ENCODE measurements at regions not wholly inside any gene's neighbourhood (a gene's known extent, or its start where the extent isn't known, plus 50 kb on each side); places are given as distances from the start of the nearest gene placed in this dataset.

DNA sequence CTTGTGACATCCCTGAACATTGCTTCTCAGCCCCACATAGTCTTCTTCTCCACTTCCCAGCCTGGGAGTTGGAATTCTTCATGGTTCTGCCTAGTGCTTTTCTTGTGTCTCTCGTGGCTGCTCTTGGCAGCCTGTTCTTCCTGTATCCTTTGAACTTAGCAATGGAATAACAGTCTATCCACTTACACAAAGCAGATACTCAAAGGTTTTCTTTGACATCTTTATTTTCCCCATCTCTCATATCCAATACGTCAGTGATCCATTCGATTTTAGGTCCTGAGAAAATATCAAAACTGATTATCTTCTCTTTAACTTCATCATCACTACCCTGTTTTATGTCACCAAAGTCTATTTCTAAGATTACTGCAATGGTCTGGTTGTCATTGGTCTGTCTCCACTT is 1091.2 kb upstream of the PIK3C3 start:
- no peaks in the 10 kb centered on the region for H3K36me3 ChIP-seq
- H3K4me1 ChIP-seq: no peaks in the 10 kb centered on the region
- TF ChIP-seq POLR2A (IDR thresholded peaks at IDR 0.05) (no peak), POLR2AphosphoS5 (IDR thresholded peaks at IDR 0.05) (no peak)
- TF ChIP-seq, protein P1, sequence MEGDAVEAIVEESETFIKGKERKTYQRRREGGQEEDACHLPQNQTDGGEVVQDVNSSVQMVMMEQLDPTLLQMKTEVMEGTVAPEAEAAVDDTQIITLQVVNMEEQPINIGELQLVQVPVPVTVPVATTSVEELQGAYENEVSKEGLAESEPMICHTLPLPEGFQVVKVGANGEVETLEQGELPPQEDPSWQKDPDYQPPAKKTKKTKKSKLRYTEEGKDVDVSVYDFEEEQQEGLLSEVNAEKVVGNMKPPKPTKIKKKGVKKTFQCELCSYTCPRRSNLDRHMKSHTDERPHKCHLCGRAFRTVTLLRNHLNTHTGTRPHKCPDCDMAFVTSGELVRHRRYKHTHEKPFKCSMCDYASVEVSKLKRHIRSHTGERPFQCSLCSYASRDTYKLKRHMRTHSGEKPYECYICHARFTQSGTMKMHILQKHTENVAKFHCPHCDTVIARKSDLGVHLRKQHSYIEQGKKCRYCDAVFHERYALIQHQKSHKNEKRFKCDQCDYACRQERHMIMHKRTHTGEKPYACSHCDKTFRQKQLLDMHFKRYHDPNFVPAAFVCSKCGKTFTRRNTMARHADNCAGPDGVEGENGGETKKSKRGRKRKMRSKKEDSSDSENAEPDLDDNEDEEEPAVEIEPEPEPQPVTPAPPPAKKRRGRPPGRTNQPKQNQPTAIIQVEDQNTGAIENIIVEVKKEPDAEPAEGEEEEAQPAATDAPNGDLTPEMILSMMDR (IDR thresholded peaks at IDR 0.05): no peak
- intact Hi-C loops (cut with DNase I; ENCODE audit: low total_unique reads): no loop called here
- H3K4me3 ChIP-seq: no peak overlapping the region
- no peak overlapping the region for H3K27ac ChIP-seq
- no peaks in the 10 kb centered on the region for H3K9me3 ChIP-seq
- DNase-seq (ENCODE audit: low spot score in 2 of 2): no peak
- no peaks in the 10 kb centered on the region for H3K27me3 ChIP-seq

DNA sequence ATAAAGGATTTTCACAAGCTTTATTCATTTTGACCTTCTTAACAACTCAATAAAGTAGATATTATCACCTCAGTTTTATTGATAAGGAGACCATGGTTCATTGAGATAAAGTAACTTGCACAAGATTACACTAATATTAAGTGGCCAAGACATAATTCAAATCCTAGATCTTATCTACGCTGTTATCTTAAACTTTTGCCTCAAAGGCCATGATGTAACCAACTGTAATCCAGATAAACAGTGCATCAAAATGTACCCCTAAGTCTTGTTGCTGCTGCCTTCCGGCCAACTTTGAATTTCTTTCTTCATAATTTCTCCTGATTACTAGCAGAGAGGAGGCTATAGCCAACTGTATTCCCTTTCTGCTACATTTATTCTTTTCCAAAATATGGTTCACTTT is 1094.8 kb upstream of the PIK3C3 start:
- no peaks in the 10 kb centered on the region for H3K9me3 ChIP-seq
- H3K27ac ChIP-seq: no peak overlapping the region
- no peak for DNase-seq (ENCODE audit: low spot score in 2 of 2)
- TF ChIP-seq POLR2A (IDR thresholded peaks at IDR 0.05) (no peak), POLR2AphosphoS5 (IDR thresholded peaks at IDR 0.05) (no peak)
- TF ChIP-seq, protein P1 (IDR thresholded peaks at IDR 0.05): no peak
- H3K36me3 ChIP-seq: no peaks in the 10 kb centered on the region
- H3K27me3 ChIP-seq: no peaks in the 10 kb centered on the region
- no peaks in the 10 kb centered on the region for H3K4me1 ChIP-seq
- intact Hi-C loops (cut with DNase I; ENCODE audit: low total_unique reads): no loop called here
- no peak overlapping the region for H3K4me3 ChIP-seq

DNA sequence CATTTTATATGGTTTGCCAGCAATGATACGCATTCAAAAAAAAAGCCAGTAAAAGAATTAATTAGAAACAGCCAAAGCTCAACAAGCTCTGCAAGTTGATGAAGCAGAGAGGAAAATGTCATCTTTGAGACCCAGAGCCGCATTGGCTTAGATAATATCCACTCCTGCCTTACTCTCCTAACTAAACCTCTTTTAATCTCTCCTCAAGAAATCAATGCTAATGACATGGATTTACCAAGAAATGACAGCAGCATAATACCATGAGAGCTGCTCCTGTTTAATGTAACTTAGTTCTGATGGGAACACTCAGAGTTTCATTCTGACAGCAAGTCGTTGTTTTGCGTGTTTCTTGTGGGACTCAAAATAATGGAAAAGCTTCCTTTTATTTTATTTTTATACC is 1099.4 kb upstream of the PIK3C3 start:
- TF ChIP-seq, protein P1 (IDR thresholded peaks at IDR 0.05): no peak
- TF ChIP-seq POLR2A (IDR thresholded peaks at IDR 0.05) (no peak), POLR2AphosphoS5 (IDR thresholded peaks at IDR 0.05) (no peak)
- no peak overlapping the region for H3K4me3 ChIP-seq
- H3K27me3 ChIP-seq: no peaks in the 10 kb centered on the region
- no peak for DNase-seq (ENCODE audit: low spot score in 2 of 2)
- H3K9me3 ChIP-seq: no peaks in the 10 kb centered on the region
- no peak overlapping the region for H3K27ac ChIP-seq
- H3K36me3 ChIP-seq: no peaks in the 10 kb centered on the region
- intact Hi-C loops (cut with DNase I; ENCODE audit: low total_unique reads): no loop called here
- no peaks in the 10 kb centered on the region for H3K4me1 ChIP-seq

DNA sequence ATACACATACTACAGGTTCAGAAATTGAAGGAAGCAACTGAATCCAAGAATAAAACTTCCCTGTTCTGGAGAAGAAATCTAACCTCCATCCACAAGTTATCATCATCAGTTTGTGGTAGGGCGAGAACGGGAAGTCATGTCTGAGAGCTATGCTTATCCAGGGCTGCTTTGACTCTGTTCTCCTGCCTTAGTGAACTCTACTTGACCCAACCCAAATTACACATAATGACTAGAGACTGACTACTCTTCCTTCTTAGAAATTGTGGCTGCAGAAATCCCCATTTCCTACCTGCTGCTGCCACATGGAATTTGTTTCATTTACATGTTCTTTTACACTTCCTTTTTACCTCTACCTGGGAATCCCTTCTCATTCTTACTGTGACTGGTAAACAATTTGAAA is 1102.6 kb upstream of the PIK3C3 start:
- no peak for DNase-seq (ENCODE audit: low spot score in 2 of 2)
- Histone ChIP-seq H3K27me3 (no peaks in the 10 kb centered on the region), H3K4me3 (no peak overlapping the region), H3K36me3 (no peaks in the 10 kb centered on the region), H3K9me3 (no peaks in the 10 kb centered on the region), H3K27ac (no peak overlapping the region), H3K4me1 (no peaks in the 10 kb centered on the region)
- no peak for TF ChIP-seq POLR2A (IDR thresholded peaks at IDR 0.05)
- no peak for TF ChIP-seq POLR2AphosphoS5 (IDR thresholded peaks at IDR 0.05)
- intact Hi-C loops (cut with DNase I; ENCODE audit: low total_unique reads): no loop called here

DNA sequence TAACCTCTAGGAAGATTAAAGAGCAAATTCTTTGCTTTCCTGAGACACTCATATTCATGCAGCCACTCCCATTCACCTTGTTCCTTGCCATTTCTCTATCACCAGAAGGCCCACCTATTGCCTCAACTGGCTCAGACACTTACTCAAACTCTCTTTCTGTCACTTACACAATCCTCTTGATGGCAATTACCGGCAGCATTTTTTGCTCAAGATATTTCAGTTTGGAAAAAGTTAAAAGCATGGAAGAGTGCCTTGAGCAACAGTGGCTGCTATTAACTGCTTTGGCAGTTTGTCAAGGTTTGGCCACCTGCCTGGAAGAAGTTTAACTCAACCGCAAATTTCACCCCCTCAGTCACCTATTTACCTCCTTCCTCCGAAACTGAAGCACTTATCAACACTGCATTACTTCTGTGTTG is 1104.0 kb upstream of the PIK3C3 start:
- TF ChIP-seq POLR2AphosphoS5 (IDR thresholded peaks at IDR 0.05) (no peak), POLR2A (IDR thresholded peaks at IDR 0.05) (no peak)
- TF ChIP-seq, protein P1 (IDR thresholded peaks at IDR 0.05): no peak
- intact Hi-C loops (cut with DNase I; ENCODE audit: low total_unique reads): no loop called here
- peak in 1 of 2 donors; percentile 46 for DNase-seq (ENCODE audit: low spot score in 2 of 2)
- no peak overlapping the region for H3K4me3 ChIP-seq
- no peaks in the 10 kb centered on the region for H3K9me3 ChIP-seq
- H3K4me1 ChIP-seq: no peaks in the 10 kb centered on the region
- no peaks in the 10 kb centered on the region for H3K36me3 ChIP-seq
- H3K27ac ChIP-seq: no peak overlapping the region
- H3K27me3 ChIP-seq: no peaks in the 10 kb centered on the region

- Histone ChIP-seq H3K4me3 (no peak overlapping the region), H3K36me3 (no peaks in the 10 kb centered on the region), H3K27ac (no peak overlapping the region), H3K4me1 (no peaks in the 10 kb centered on the region), H3K27me3 (no peaks in the 10 kb centered on the region), H3K9me3 (no peaks in the 10 kb centered on the region)
- TF ChIP-seq, protein P1 (IDR thresholded peaks at IDR 0.05): no peak
- TF ChIP-seq POLR2AphosphoS5 (IDR thresholded peaks at IDR 0.05) (no peak), POLR2A (IDR thresholded peaks at IDR 0.05) (no peak)
- no peak for DNase-seq (ENCODE audit: low spot score in 2 of 2)
- intact Hi-C loops (cut with DNase I; ENCODE audit: low total_unique reads): no loop called here
Observed at GRCh38 chr18:40849886-40850285, 1105.1 kb upstream of the PIK3C3 start.
